Trophoblast cell (in vitro differentiated cells and primary cell): ENCODE measurements at regions not wholly inside any gene's neighbourhood (a gene's known extent, or its start where the extent isn't known, plus 50 kb on each side); places are given as distances from the start of the nearest gene placed in this dataset.

ENCODE experiments used
- DNase-seq, 2 donors: peaks; one replicate each; pipeline ENCODE4 v3.0.0-alpha.2; 2016
- H2AFZ ChIP-seq: 2 replicates; pipeline ENCODE4 v1.6.1; 2013; ENCODE audit warnings: low read length, moderate library complexity, mild to moderate bottlenecking; ENCODE audit not compliant: insufficient read depth, poor library complexity
- H2AK5ac ChIP-seq: 2 replicates; pipeline ENCODE4 v1.6.1; 2013; ENCODE audit warnings: mild to moderate bottlenecking, low read length
- H2BK120ac ChIP-seq: 2 replicates; pipeline ENCODE4 v1.6.1; 2013; ENCODE audit warnings: low read length, mild to moderate bottlenecking, moderate library complexity; ENCODE audit not compliant: insufficient read depth, poor library complexity
- H2BK12ac ChIP-seq: 2 replicates; pipeline ENCODE4 v1.6.1; 2013; ENCODE audit warnings: mild to moderate bottlenecking, low read length, moderate library complexity
- H2BK5ac ChIP-seq: 2 replicates; pipeline ENCODE4 v1.6.1; 2013; ENCODE audit warnings: low read length, low read depth, moderate library complexity, mild to moderate bottlenecking; ENCODE audit not compliant: poor library complexity
- H3K14ac ChIP-seq: 2 replicates; pipeline ENCODE4 v1.6.1; 2013; ENCODE audit warnings: mild to moderate bottlenecking, low read length
- H3K18ac ChIP-seq: 2 replicates; pipeline ENCODE4 v1.6.1; 2013; ENCODE audit warnings: mild to moderate bottlenecking, low read length
- H3K23ac ChIP-seq: 2 replicates; pipeline ENCODE4 v1.6.1; 2013; ENCODE audit warnings: low read length
- H3K27ac ChIP-seq: 2 replicates; pipeline ENCODE4 v1.5.1; 2013; ENCODE audit warnings: low read depth, mild to moderate bottlenecking, inconsistent platforms, low read length, moderate library complexity
- H3K27me3 ChIP-seq: 2 replicates; pipeline ENCODE4 v1.6.1; 2013; ENCODE audit warnings: inconsistent platforms, mild to moderate bottlenecking, low read length, moderate library complexity; ENCODE audit not compliant: insufficient read depth
- H3K36me3 ChIP-seq, 2 experiments: 1 replicate in 1 of 2; 2 replicates in 1 of 2; pipeline ENCODE4 v1.6.1; 2013; ENCODE audit warnings: low read length in 2 of 2, mild to moderate bottlenecking in 2 of 2, moderate library complexity in 1 of 2; ENCODE audit not compliant: insufficient read depth in 2 of 2, control insufficient read depth in 1 of 2
- H3K4ac ChIP-seq: 2 replicates; pipeline ENCODE4 v1.6.1; 2013; ENCODE audit warnings: low read depth, mild to moderate bottlenecking, low read length, moderate library complexity
- H3K4me1 ChIP-seq, 2 experiments: 1 replicate in 1 of 2; 2 replicates in 1 of 2; pipeline ENCODE4 v1.6.1; 2013; ENCODE audit warnings: low read length in 2 of 2, mild to moderate bottlenecking in 2 of 2, moderate library complexity in 1 of 2; ENCODE audit not compliant: insufficient read depth in 2 of 2, control insufficient read depth in 1 of 2
- H3K4me2 ChIP-seq: 2 replicates; pipeline ENCODE4 v1.6.1; 2013; ENCODE audit warnings: inconsistent platforms, mild to moderate bottlenecking, low read length, moderate library complexity
- H3K4me3 ChIP-seq: 2 replicates; pipeline ENCODE4 v1.5.1; 2013; ENCODE audit warnings: mild to moderate bottlenecking, low read depth, low read length, inconsistent platforms
- H3K79me1 ChIP-seq: one replicate; pipeline ENCODE4 v1.6.1; 2013; ENCODE audit warnings: low read length
- H3K79me2 ChIP-seq: 2 replicates; pipeline ENCODE4 v1.6.1; 2013; ENCODE audit warnings: low read length, mild to moderate bottlenecking; ENCODE audit not compliant: control insufficient read depth, insufficient read depth, poor library complexity
- H3K9ac ChIP-seq: 2 replicates; pipeline ENCODE4 v1.6.1; 2013; ENCODE audit warnings: mild to moderate bottlenecking, low read length
- H3K9me3 ChIP-seq: 2 replicates; pipeline ENCODE4 v1.6.1; 2013; ENCODE audit warnings: low read depth, mild to moderate bottlenecking, control low read depth, inconsistent platforms, low read length; ENCODE audit not compliant: insufficient read depth
- H4K12ac ChIP-seq: 2 replicates; pipeline ENCODE4 v1.6.1; 2013; ENCODE audit warnings: low read depth, mild to moderate bottlenecking, low read length, moderate library complexity
- H4K8ac ChIP-seq: 2 replicates; pipeline ENCODE4 v1.6.1; 2013; ENCODE audit warnings: low read depth, mild to moderate bottlenecking, low read length, moderate library complexity
- H4K91ac ChIP-seq: one replicate; pipeline ENCODE4 v1.6.1; 2013; ENCODE audit warnings: low read depth, mild to moderate bottlenecking, low read length, moderate library complexity
- WGBS: extraction: QIAGEN DNeasy Blood & Tissue Kit; methylation state at CpG from one replicate; pipeline ENCODE4 v1.1.7; 2013; ENCODE audit warnings: missing lambda C conversion rate; ENCODE audit not compliant: insufficient read length, insufficient coverage; ENCODE audit errors: extremely low coverage; 5-methylcytosine and 5-hydroxymethylcytosine counted together

- no peak overlapping the region for H2AK5ac ChIP-seq
- H3K4me3 ChIP-seq, result no peak overlapping the region
- H3K4me2 ChIP-seq, result no peak overlapping the region
- H3K27ac ChIP-seq, result no peak overlapping the region
- H3K9me3 ChIP-seq, result no peaks in the 10 kb centered on the region
- no peak overlapping the region for H3K4ac ChIP-seq
- no peaks in the 10 kb centered on the region for H3K79me2 ChIP-seq
- no peaks in the 10 kb centered on the region for H3K27me3 ChIP-seq
- H3K14ac ChIP-seq, result no peak overlapping the region
- no CpG with 5 or more reads among the region's 3 CpGs for WGBS
- H3K79me1 ChIP-seq, result no peaks in the 10 kb centered on the region
- H3K9ac ChIP-seq, result no peak overlapping the region
- H3K23ac ChIP-seq, result no peak overlapping the region
- no peak overlapping the region for H4K91ac ChIP-seq
- no peak overlapping the region for H2BK5ac ChIP-seq
- H4K12ac ChIP-seq, result no peak overlapping the region
- H2BK12ac ChIP-seq, result no peak overlapping the region
- peaks cover 0 to 3% of the 10 kb centered on the region in 2 experiments for H3K4me1 ChIP-seq
- no peak overlapping the region for H4K8ac ChIP-seq
- no peak overlapping the region for H2BK120ac ChIP-seq
- H2AFZ ChIP-seq, result no peak overlapping the region
- no peaks in the 10 kb centered on the region for H3K36me3 ChIP-seq
- no peak for DNase-seq
- no peak overlapping the region for H3K18ac ChIP-seq
Measured at GRCh38 chr14:22409006-22409405, 180.0 kb downstream of the DAD1 start.

GRCh38 chr14:22408547-22408946 is 180.5 kb downstream of the DAD1 start:
- Histone ChIP-seq H3K18ac (no peak overlapping the region), H3K79me2 (no peaks in the 10 kb centered on the region), H4K8ac (no peak overlapping the region), H3K9me3 (no peaks in the 10 kb centered on the region), H4K91ac (no peak overlapping the region), H2AK5ac (no peak overlapping the region), H2AFZ (no peak overlapping the region), H3K4me2 (no peak overlapping the region), H2BK120ac (no peak overlapping the region), H4K12ac (no peak overlapping the region), H3K27ac (no peak overlapping the region), H3K36me3 (no peaks in the 10 kb centered on the region), H3K4ac (no peak overlapping the region), H3K4me3 (no peak overlapping the region), H3K23ac (no peak overlapping the region), H2BK12ac (no peak overlapping the region), H3K79me1 (no peaks in the 10 kb centered on the region), H3K9ac (no peak overlapping the region), H3K27me3 (no peaks in the 10 kb centered on the region), H3K14ac (no peak overlapping the region), H3K4me1 (peaks cover 0 to 3% of the 10 kb centered on the region in 2 experiments), H2BK5ac (no peak overlapping the region)
- WGBS, result no CpG with 5 or more reads among the region's 2 CpGs
- no peak for DNase-seq

- no CpG with 5 or more reads among the region's 6 CpGs for WGBS
- Histone ChIP-seq H2AK5ac (no peak overlapping the region), H3K27ac (no peak overlapping the region), H4K8ac (no peak overlapping the region), H3K4me3 (no peak overlapping the region), H2BK12ac (no peak overlapping the region), H3K4me2 (no peak overlapping the region), H2BK5ac (no peak overlapping the region), H4K91ac (no peak overlapping the region), H3K79me2 (no peaks in the 10 kb centered on the region), H3K18ac (no peak overlapping the region), H3K4ac (no peak overlapping the region), H3K14ac (no peak overlapping the region), H2BK120ac (no peak overlapping the region), H4K12ac (no peak overlapping the region), H3K9ac (no peak overlapping the region), H3K4me1 (peaks cover 0 to 3% of the 10 kb centered on the region in 2 experiments), H3K27me3 (no peaks in the 10 kb centered on the region), H3K9me3 (no peaks in the 10 kb centered on the region), H3K36me3 (no peaks in the 10 kb centered on the region), H2AFZ (no peak overlapping the region), H3K23ac (no peak overlapping the region), H3K79me1 (no peaks in the 10 kb centered on the region)
- DNase-seq, result no peak
Measured at GRCh38 chr14:22407033-22407432, 182.0 kb downstream of the DAD1 start.

GRCh38 chr14:22405201-22405600 is 183.8 kb downstream of the DAD1 start:
- Histone ChIP-seq H2AFZ (no peak overlapping the region), H4K12ac (no peak overlapping the region), H4K8ac (no peak overlapping the region), H4K91ac (no peak overlapping the region), H3K14ac (no peak overlapping the region), H3K9ac (no peak overlapping the region), H3K79me1 (no peaks in the 10 kb centered on the region), H3K23ac (no peak overlapping the region), H3K4me2 (no peak overlapping the region), H3K18ac (no peak overlapping the region), H3K4ac (no peak overlapping the region), H3K27me3 (no peaks in the 10 kb centered on the region), H3K4me1 (no peaks in the 10 kb centered on the region), H3K4me3 (no peak overlapping the region), H3K36me3 (no peaks in the 10 kb centered on the region), H3K9me3 (no peaks in the 10 kb centered on the region), H3K27ac (no peak overlapping the region), H2BK5ac (no peak overlapping the region), H2AK5ac (no peak overlapping the region), H2BK120ac (no peak overlapping the region), H3K79me2 (no peaks in the 10 kb centered on the region), H2BK12ac (no peak overlapping the region)
- DNase-seq, result no peak
- no CpG with 5 or more reads among the region's 1 CpG for WGBS
